ENCODE measurements at regions not wholly inside any gene's neighbourhood (a gene's known extent, or its start where the extent isn't known, plus 50 kb on each side); places are given as distances from the start of the nearest gene placed in this dataset.

GRCh38 chr13:47218611-47219010 lies 321.8 kb upstream of the HTR2A start:
- TF ChIP-seq CTCF (IDR thresholded peaks at IDR 0.05; ENCODE audit: extremely low read depth in 1 of 2, insufficient read depth in 1 of 2, low read depth in 1 of 2, low read length in 2 of 2) (no peak), POLR2AphosphoS5 (IDR thresholded peaks at IDR 0.05; ENCODE audit: insufficient read depth, low read depth, low read length) (no peak), POLR2A (IDR thresholded peaks at IDR 0.05; ENCODE audit: low read depth, low read length) (no peak), EZH2 (IDR thresholded peaks at IDR 0.05; ENCODE audit: borderline replicate concordance, low read depth, low read length, severe bottlenecking) (no peak), MAX (IDR thresholded peaks at IDR 0.05; ENCODE audit: insufficient read depth, insufficient read length) (no peak), MYC (IDR thresholded peaks at IDR 0.05; ENCODE audit: low read depth, low read length) (no peak), FOS (IDR thresholded peaks at IDR 0.05; ENCODE audit: borderline replicate concordance, insufficient read depth, low read length) (no peak)
